SKM-1 (cell line): ENCODE measurements at regions not wholly inside any gene's neighbourhood (a gene's known extent, or its start where the extent isn't known, plus 50 kb on each side); places are given as distances from the start of the nearest gene placed in this dataset.

Experiments
- DNase-seq: peaks from one replicate; lab custom pipeline; 2025; ENCODE audit not compliant: unreplicated experiment; lab: John Stamatoyannopoulos, UW

DNA sequence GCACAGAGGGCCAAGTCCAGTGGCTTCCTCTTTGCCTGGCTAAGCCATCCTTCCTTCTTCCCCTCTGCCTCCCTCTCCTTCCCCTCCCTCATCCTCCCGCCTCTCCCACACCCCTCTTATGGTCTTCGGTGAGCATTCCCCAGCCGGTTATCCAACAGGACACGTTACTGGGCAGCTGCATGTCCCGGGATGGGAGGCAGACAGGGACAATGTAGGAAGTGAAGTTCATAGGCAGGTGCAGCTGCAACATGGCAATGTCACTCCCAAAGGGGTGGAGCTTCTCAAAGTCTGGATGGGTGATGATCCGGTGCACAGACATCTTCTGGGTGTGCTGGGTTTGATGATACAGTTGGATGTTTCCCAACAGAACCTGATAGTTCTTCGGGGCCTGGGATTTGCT lies 71.4 kb upstream of the SPTLC1 start:
- no peak for DNase-seq

DNA sequence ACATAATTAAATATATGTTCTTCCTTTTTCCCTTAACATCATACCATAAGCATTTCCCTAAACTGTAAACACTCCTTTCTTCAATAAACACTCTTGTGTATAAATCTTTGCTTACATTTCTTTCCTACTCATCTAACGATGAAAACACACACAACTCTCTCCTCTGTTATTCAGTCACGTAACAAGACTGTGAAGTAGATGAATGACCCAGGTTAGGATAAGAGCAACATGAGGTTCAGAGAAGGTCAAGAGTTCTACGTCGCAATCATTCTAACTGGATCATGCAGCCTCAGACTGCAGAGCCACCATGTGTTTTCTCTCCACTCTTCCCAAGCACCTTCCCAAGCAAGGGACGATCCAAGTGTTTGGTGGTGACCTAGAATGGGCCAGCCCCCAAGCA lies 70.5 kb upstream of the SPTLC1 start:
- DNase-seq = no peak

DNA sequence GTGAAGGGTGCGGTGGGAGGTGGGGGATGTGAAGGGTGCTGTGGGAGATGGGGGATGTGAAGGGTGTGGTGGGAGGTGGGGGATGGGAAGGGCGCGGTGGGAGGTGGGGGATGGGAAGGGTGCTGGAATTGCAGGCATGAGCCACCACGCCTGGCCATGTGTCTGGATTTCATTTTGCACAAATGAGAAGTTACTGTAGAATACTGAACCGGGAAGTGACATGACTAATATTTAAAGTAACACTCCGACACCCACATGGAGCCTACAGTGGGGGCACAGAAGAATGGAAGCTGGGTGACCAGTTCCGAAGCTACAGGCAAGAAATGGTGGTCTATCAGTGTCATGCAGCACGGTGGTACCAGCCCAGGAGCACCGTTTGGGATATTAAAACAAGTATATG lies 69.9 kb upstream of the SPTLC1 start:
- no peak for DNase-seq

DNA sequence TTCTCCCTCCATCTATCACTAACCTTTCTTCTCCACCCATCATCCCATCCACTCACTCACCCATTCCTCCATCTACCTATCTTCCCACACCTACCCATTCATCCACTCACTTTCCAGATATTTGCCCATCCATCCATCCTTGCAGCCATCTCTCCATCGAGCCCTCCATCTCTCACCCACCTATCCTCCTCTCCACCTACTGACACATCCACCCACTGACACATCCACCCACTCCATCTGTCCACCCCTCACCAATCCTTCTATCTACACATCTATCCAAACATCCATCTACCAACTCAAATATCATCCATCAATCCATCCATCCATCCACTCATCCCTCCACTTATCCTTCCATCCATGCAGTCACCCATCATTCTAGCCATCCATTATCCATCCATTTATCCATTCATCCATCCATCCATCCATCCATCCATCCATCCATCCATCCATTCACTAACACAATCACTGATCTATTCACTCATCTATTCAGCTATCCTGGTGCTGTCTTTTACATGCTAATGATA lies 68.9 kb upstream of the SPTLC1 start:
- no peak for DNase-seq

DNA sequence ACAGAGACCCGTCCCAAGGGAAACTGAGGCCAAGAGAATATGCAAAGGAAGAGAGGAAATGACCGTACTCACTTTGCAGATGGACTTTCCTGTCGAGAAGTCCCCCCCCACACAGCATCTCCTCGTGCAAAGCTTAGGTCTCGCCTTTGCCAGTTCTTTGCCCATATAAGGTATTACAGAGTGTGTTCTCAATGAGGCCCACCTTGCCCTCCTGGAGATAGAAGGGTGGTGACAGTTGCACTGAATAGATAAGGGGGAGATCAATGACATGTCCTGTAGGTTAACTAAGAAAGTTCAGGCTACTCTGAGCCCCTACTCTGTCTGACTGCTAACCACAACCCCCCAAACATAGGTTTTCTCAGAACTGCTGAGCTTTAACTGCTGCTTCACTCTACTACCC lies 68.2 kb upstream of the SPTLC1 start:
- DNase-seq = no peak

DNA sequence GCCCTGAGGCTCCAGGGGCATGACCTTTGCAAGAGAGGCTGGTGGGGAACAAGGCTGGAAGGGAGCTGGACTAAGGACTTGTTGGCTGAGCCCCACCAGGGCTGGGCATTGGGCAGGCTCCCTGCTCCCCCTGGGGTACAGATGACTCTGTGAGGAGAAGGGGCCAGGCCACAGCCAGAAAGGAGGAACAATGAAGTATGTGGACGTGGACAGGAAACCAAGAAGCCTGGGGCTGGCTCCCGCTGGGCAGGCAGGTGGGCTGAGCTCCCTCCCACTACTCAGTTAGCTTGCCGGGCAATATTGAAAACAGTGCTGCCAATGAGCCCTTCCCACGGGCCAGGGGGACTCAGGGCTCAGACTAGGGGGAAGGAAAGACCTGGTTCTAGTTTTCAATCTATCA lies 66.1 kb upstream of the SPTLC1 start:
- no peak for DNase-seq

DNA sequence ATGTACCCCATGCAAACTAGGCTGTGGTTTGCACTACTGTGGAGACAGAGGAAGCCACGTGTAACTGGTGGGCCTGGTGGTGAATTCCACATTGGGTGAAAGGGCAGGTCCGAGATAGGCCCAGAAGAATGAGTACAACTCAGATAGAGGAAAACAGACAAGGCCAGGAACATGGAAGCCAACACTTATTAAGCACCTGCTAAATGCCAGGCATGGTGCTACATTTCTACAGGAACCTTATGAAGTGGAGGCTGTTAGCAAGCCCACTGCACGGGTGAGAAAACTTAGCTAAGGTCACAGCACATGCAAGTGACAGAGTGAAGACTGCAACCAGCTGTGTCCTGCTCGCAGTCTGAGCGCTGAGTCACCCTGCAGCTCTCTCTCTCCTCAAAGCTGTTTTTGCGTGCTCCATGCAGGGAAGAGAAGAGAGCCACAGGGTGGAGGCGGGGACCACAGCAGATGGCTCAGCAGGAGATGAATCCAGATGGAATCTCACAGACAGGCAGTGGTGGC lies 65.5 kb upstream of the SPTLC1 start:
- DNase-seq = no peak

DNA sequence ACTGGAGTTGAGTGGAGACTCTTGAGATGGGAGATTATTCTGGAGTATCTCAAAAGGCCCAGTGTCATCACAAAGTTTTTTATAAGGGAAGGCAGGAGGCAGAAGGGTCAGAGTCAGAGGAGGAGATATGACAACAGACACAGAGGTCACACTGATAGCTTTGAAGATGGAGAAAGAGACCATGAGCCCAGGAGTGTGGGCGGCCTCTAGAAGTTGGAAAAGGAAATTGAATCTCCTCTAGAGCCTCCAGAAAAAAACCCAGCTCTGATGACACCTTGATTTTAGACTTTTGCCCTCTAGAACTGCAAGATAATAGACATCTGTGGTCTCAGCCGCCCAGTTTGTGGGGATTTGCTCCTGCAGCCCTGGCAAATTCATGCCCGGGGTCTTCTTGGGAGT lies 64.8 kb upstream of the SPTLC1 start:
- no peak for DNase-seq

DNA sequence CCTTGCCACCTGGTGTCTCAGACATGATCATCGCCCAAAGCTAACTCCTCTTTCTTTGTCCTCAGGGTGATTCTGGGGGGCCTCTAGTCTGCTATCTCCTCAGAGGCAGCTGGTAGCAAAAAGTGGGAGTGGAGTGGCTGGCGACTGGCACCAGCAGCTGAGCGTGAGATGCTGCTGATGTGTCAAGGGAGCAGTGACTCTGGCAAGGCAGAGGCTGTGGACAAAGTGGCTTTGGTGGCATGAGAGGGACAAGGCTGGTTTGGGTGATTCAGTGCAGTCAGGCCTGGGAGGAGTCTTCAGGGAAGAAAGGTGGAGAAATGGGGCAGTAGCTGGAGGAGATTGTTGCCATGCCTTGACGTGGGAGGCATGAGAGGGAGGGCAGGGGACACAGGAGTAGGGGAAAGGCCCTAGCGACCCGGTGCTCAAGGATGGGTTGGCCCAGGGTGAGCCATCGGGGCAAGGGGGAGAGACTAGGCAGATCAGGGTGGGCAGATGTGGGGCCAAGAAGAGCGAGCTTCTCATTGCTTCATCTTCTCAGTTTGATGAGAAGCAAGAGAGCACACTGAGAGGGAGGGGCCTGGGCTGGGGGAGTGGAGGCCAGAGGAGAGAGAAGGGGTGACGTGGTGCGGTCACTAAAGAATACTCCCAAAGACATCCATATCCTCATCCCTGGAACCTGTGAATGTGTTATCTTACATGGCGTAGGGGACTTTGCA lies 64.2 kb upstream of the SPTLC1 start:
- DNase-seq = no peak

DNA sequence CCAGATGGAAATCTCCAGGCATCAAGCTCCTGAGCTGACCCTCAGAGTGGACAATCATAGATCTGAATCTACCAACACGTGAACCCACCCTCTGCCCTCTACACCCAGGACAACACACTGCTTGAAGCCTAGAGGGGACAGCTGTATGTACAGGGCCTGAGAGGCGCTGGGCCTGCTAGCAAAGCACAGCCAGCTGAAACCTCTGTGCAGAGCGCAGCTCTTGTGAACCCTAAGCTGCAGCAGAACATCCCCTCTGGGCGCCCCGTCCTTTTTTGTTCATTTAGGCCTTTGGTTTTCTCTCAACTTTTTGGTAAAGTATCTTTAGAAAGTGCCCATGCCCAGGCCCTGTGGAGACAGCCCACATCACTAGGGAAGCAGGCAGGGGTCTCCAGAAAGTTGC lies 62.4 kb upstream of the SPTLC1 start:
- no peak for DNase-seq

DNA sequence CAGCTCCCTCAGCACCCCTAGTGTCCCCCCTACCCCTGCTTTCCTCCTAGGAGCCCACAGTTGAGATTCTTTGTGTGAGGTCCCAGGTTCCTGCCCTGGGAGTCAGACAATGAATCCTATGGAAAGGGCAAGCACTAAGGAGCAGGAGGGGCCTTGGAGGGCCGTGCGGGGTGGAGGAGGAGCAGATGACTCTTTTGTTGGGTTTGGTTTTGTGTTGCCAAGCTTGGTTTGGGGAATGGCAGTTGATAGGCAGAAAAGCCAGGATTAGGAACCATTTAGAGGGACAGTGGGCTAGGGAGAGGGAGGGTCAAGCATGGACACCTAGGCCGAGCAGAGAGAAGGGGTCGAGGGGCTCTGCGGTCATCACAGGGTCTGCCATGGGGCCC lies 61.6 kb upstream of the SPTLC1 start:
- DNase-seq = no peak

DNA sequence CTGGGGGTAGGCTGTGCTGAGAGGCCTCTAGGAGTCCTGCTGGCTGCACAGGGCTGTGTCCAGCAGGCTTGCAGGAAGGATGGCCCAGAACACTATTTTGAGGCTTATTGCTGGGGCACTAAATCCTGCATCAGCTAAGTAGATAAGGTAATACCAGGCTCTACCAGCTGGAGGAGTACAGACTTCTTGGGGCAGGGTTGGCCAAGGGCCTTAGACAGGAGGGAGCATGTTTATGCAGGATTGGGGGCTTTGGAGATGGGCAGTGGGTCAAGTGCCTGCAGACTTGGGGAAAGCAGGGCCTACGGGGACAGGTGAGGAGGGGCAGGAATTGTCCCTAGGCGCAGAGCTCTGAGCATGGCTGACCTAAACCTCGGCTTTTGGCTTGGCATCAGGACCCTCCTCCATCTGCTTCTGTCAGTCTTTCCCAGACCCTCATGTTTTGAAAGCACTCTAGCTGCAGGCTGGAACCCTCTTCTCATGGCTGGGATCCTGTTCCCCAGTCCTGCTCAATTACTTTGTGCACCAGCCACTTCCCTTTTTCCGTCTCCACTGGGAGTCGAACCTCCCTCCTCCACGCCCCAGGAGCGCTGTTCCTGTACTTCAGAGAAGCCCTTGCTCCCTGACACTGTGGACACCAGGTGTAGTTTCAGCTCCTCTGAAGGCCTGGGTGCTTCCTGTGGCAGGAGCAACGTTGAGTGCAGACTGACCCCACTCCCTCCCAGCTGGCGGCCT lies 61.0 kb upstream of the SPTLC1 start:
- DNase-seq = peak; percentile 1

DNA sequence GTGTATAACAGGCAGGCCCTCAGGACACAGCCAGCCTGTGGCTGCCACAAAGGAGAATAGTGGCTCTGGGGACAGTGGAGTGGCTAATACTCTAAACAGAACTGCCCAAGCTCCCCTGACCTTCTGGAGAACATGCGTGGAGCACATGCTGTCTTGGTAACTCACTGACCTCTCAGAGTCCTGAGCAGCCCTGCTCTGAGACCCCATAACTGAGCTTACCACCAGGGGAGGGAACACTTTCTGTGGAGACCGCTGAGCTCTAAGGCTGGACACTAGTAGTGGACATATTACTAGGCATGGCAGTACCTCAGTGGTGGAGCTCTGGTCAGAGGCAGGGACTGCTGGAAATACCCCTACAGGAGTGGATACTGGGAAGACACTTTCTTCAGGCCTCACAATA lies 60.2 kb upstream of the SPTLC1 start:
- DNase-seq = no peak

DNA sequence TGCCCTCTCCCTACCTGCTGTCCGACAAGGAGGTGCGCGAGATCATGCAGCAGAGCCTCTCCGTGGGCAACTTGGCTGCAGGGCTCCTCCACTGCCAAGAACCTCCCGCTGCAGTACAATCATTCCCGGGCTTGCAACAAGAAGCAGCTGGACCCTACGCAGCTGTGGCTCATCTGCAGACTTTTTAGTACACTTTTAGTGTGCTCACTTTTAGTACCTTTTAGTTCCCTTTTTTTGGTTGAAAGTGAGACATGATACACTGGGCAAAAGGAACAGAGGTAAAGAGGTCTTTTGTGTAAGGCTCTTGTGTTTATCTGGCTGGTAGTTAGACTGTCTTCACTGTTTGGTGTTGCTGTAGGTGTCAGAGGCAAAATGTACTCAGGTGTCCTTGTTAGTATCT lies 58.1 kb upstream of the SPTLC1 start:
- no peak for DNase-seq

DNA sequence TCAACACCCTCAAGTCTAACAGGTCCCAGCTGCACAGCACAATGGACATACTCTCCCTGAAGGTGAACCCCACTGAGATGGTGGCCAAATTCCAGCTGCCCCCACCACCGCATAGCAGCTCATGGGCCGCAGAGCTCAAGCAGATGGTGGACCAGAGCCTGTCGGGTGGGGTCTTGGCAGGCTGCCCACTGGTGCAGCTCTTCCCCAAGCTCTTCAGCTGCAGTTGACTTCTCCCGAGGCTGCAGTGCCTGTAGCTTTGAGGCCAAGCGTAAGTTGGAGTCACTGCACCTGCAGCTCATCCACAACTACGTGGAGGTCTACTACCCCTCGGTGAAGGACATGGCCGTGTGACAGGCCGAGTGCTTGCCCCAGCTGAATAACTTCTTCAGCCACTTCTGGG lies 56.6 kb upstream of the SPTLC1 start:
- no peak for DNase-seq

DNA sequence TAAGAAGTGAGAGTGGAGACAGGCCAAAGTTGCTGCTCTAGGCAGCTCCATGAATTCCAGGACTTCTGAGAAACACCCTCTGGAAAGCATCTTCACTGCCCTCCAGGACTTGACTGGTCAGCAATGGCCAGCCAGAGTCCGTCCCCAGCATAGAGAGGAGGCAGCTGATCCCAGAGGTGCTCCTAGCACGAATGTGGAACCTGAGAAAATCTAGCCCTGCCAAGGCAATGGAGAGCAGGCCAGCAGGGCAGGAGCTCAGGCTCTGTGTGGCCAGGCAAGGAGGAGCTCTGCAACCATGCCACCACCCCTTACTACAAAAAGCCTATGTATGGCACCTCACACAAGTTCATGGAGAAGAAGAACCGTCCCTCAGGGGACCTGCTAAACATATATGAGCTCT lies 56.1 kb upstream of the SPTLC1 start:
- no peak for DNase-seq

DNA sequence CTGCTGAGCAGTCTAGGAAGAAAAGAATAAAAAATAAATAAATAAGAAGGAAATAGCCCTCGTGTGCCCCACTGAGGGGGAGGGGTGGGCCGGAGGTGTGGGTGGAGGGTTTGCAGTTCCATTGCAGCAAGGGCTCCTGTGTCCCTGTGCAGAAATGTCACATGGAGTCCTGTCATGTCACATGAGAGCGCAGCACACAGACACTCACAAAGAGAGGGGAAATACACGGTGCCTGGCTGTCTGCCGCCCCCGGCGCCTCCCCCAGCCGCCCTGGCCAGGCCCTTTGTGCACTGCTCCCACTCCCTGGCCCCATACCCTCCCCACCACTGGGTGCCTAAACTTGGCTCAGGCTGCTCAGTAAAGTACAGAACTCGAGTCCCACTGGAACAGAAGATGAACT lies 55.6 kb upstream of the SPTLC1 start:
- no peak for DNase-seq

DNA sequence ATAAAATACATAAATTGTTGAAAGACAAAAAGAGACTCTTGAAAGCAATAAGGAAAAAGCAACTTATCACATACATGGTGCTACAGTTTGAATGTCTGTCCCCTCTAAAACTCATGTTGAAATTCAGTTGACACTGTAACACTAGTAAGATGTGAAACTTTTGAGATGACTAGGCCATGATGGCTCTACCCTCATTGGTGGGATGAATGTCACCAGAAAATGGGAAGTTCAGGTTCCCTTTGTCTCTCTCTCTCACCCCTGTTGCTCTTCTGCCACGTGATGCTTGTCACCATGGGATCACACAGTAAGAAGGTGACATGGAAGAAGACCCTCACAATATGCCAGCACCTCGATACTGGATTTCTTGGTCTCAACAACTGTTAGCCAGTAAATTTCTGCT lies 50.3 kb upstream of the SPTLC1 start:
- no peak for DNase-seq
